Smooth muscle cell of the brain vasculature (primary cell): ENCODE measurements at regions not wholly inside any gene's neighbourhood (a gene's known extent, or its start where the extent isn't known, plus 50 kb on each side); places are given as distances from the start of the nearest gene placed in this dataset.
"Not testable (repeated sequence)": the region's sequence is repeated elsewhere in the genome, so short reads cannot be mapped to it uniquely, and the experiment has no call there.

Experiments used
- DNase-seq: peaks from one replicate; pipeline ENCODE4 v3.0.0-alpha.2; 2012; ENCODE audit warnings: low read depth, low spot score

GRCh38 chr3:110989446-110989845, 82.2 kb upstream of the NECTIN3 start:
- no peak for DNase-seq

- no peak for DNase-seq
Observed at GRCh38 chr3:110995461-110996231, 76.0 kb upstream of the NECTIN3 start.

GRCh38 chr3:110998766-110999165, 72.8 kb upstream of the NECTIN3 start:
- not testable (repeated sequence) for DNase-seq

GRCh38 chr3:111006485-111006884, 65.1 kb upstream of the NECTIN3 start:
- DNase-seq: not testable (repeated sequence)

- no peak for DNase-seq
Observed at GRCh38 chr3:111012388-111013248, 59.0 kb upstream of the NECTIN3 start.
